GM19452 (cell line): ENCODE measurements at regions not wholly inside any gene's neighbourhood (a gene's known extent, or its start where the extent isn't known, plus 50 kb on each side); places are given as distances from the start of the nearest gene placed in this dataset.
"Not testable (repeated sequence)": the region's sequence is repeated elsewhere in the genome, so short reads cannot be mapped to it uniquely, and the experiment has no call there.

ENCODE experiments used
- ATAC-seq: cut with Tn5 transposase; IDR thresholded peaks from one replicate; pipeline ENCODE4 v1.9.1; 2021; ENCODE audit not compliant: unreplicated experiment

GRCh38 chr10:100637785-100638184 is 102.0 kb downstream of the HIF1AN start:
- no peak for ATAC-seq

GRCh38 chr10:100638969-100639368 is 103.2 kb downstream of the HIF1AN start:
- not testable (repeated sequence) for ATAC-seq

GRCh38 chr10:100642295-100642994 is 102.9 kb upstream of the PAX2 start:
- ATAC-seq, result no peak

- ATAC-seq, result no peak
These were observed 100.3 kb upstream of the PAX2 start for GRCh38 chr10:100645091-100645490.

- no peak for ATAC-seq
These were observed 99.6 kb upstream of the PAX2 start for GRCh38 chr10:100645613-100646392.

GRCh38 chr10:100647928-100648327 is 97.5 kb upstream of the PAX2 start:
- no peak for ATAC-seq

- no peak for ATAC-seq
These were observed 94.7 kb upstream of the PAX2 start for GRCh38 chr10:100650693-100651092.

GRCh38 chr10:100651099-100651498 is 94.3 kb upstream of the PAX2 start:
- not testable (repeated sequence) for ATAC-seq

- ATAC-seq, result no peak
These were observed 93.5 kb upstream of the PAX2 start for GRCh38 chr10:100651916-100652315.

- no peak for ATAC-seq
These were observed 92.8 kb upstream of the PAX2 start for GRCh38 chr10:100652406-100653135.

- no peak for ATAC-seq
These were observed 92.0 kb upstream of the PAX2 start for GRCh38 chr10:100653238-100653956.

- ATAC-seq, result no peak
These were observed 91.2 kb upstream of the PAX2 start for GRCh38 chr10:100653957-100654781.

- ATAC-seq, result no peak
These were observed 90.5 kb upstream of the PAX2 start for GRCh38 chr10:100654782-100655325.

GRCh38 chr10:100655326-100655759 is 90.0 kb upstream of the PAX2 start:
- ATAC-seq, result no peak

- ATAC-seq, result no peak
These were observed 89.5 kb upstream of the PAX2 start for GRCh38 chr10:100655760-100656421.

GRCh38 chr10:100656454-100656853 is 88.9 kb upstream of the PAX2 start:
- no peak for ATAC-seq

- ATAC-seq, result no peak
These were observed 87.1 kb upstream of the PAX2 start for GRCh38 chr10:100658269-100658668.

GRCh38 chr10:100659361-100660098 is 85.9 kb upstream of the PAX2 start:
- ATAC-seq, result no peak

GRCh38 chr10:100660365-100660764 is 85.0 kb upstream of the PAX2 start:
- no peak for ATAC-seq
